ENCODE measurements at regions not wholly inside any gene's neighbourhood (a gene's known extent, or its start where the extent isn't known, plus 50 kb on each side); places are given as distances from the start of the nearest gene placed in this dataset.

GRCh38 chr11:62025487-62026105 lies 58.2 kb upstream of the FTH1 start:
- DNase-seq = no peak
- Histone ChIP-seq H3K9me2 (no peaks in the 10 kb centered on the region), H3K27ac (ENCODE audit: low read depth in 2 of 2, low read length in 1 of 2) (no peak overlapping the region), H3K79me2 (ENCODE audit: insufficient read depth) (no peaks in the 10 kb centered on the region), H3F3A (replicated peaks; ENCODE audit: insufficient read depth) (no peaks in the 10 kb centered on the region), H4K20me1 (ENCODE audit: insufficient read depth) (no peaks in the 10 kb centered on the region), H3K4me1 (ENCODE audit: control insufficient read depth in 1 of 2, insufficient read depth in 2 of 2, low read depth in 1 of 2, low read length in 1 of 2) (no peaks in the 10 kb centered on the region), H2AFZ (ENCODE audit: low read depth) (no peak overlapping the region), H3K4me3 (ENCODE audit: low read depth in 2 of 2, low read length in 1 of 2) (no peak overlapping the region), H3K27me3 (ENCODE audit: insufficient read depth) (no peaks in the 10 kb centered on the region), H3K36me3 (replicated peaks in 1 of 2; ENCODE audit: control insufficient read depth in 1 of 2, insufficient read depth in 2 of 2, low read length in 1 of 2) (no peaks in the 10 kb centered on the region), H3K9me3 (no peaks in the 10 kb centered on the region), H3K4me2 (no peak overlapping the region), H3K9ac (no peak overlapping the region)
- 39% methylated on average over 13 of the region's 13 CpGs for WGBS (ENCODE audit: low lambda C conversion rate)
- ChIA-PET POLR2A (no interaction called here), CTCF (no interaction called here)
- TF ChIP-seq CHD2 (IDR thresholded peaks at IDR 0.05; ENCODE audit: low read length, partially characterized antibody) (no peak), SIN3A (IDR thresholded peaks at IDR 0.05; ENCODE audit: borderline replicate concordance, low read depth, low read length) (no peak), MXI1 (IDR thresholded peaks at IDR 0.05; ENCODE audit: low read depth, low read length) (no peak), EP300 (IDR thresholded peaks at IDR 0.05; ENCODE audit: borderline replicate concordance in 1 of 2, low read depth in 1 of 2, low read length in 1 of 2) (no peak), RXRA (IDR thresholded peaks at IDR 0.05; ENCODE audit: borderline replicate concordance, low read depth) (no peak), CTCF (IDR thresholded peaks at IDR 0.05) (no peak), ZBTB33 (IDR thresholded peaks at IDR 0.05; ENCODE audit: borderline replicate concordance, low read depth) (no peak), TCF12 (IDR thresholded peaks at IDR 0.05) (no peak)

- CTCF ChIA-PET = no interaction called here
Observed at GRCh38 chr11:62024936-62025486, 57.6 kb upstream of the FTH1 start.

More at GRCh38 chr11:62024936-62025486, 57.6 kb upstream of the FTH1 start:
- Histone ChIP-seq H3K79me2 (ENCODE audit: insufficient read depth) (no peaks in the 10 kb centered on the region), H3K4me3 (ENCODE audit: low read depth in 2 of 2, low read length in 1 of 2) (no peak overlapping the region), H3K4me1 (ENCODE audit: control insufficient read depth in 1 of 2, insufficient read depth in 2 of 2, low read depth in 1 of 2, low read length in 1 of 2) (no peaks in the 10 kb centered on the region), H3K36me3 (replicated peaks in 1 of 2; ENCODE audit: control insufficient read depth in 1 of 2, insufficient read depth in 2 of 2, low read length in 1 of 2) (no peaks in the 10 kb centered on the region), H3K9me3 (no peaks in the 10 kb centered on the region), H3K9me2 (no peaks in the 10 kb centered on the region), H2AFZ (ENCODE audit: low read depth) (no peak overlapping the region), H3F3A (replicated peaks; ENCODE audit: insufficient read depth) (no peaks in the 10 kb centered on the region), H3K27me3 (ENCODE audit: insufficient read depth) (no peaks in the 10 kb centered on the region), H3K9ac (no peak overlapping the region), H4K20me1 (ENCODE audit: insufficient read depth) (no peaks in the 10 kb centered on the region), H3K4me2 (no peak overlapping the region), H3K27ac (ENCODE audit: low read depth in 2 of 2, low read length in 1 of 2) (no peak overlapping the region)
- no peak for TF ChIP-seq RXRA (IDR thresholded peaks at IDR 0.05; ENCODE audit: borderline replicate concordance, low read depth)
- TF ChIP-seq TEAD4 (IDR thresholded peaks at IDR 0.05; ENCODE audit: borderline replicate concordance, insufficient read depth) = no peak
- no peak for TF ChIP-seq TCF12 (IDR thresholded peaks at IDR 0.05)
- no peak for TF ChIP-seq YY1 (IDR thresholded peaks at IDR 0.05; ENCODE audit: low read depth)
- TF ChIP-seq USF2 (IDR thresholded peaks at IDR 0.05; ENCODE audit: borderline replicate concordance, low read depth, low read length) = no peak
- TF ChIP-seq REST (IDR thresholded peaks at IDR 0.05; ENCODE audit: low read depth, low read length) = no peak
- DNase-seq = no peak
- 57% methylated on average over 6 of the region's 6 CpGs for WGBS (ENCODE audit: low lambda C conversion rate)
- POLR2A ChIA-PET = no interaction called here

All from SK-N-SH (cell line).